Neuronal stem cell (in vitro differentiated cells): ENCODE measurements at regions not wholly inside any gene's neighbourhood (a gene's known extent, or its start where the extent isn't known, plus 50 kb on each side); places are given as distances from the start of the nearest gene placed in this dataset.

ENCODE experiments used
- DNase-seq: peaks from one replicate; pipeline ENCODE4 v3.0.0-alpha.2; 2013; ENCODE audit warnings: low spot score
- H2AFZ ChIP-seq: one replicate; pipeline ENCODE4 v1.6.1; 2013; ENCODE audit warnings: mild to moderate bottlenecking, low read length, inconsistent platforms
- H2AK5ac ChIP-seq: 2 replicates; pipeline ENCODE4 v1.6.1; 2013; ENCODE audit warnings: low read depth, mild to moderate bottlenecking, inconsistent platforms, low read length, moderate library complexity, mixed read lengths
- H2BK120ac ChIP-seq: 2 replicates; pipeline ENCODE4 v1.6.1; 2013; ENCODE audit warnings: low read depth, mild to moderate bottlenecking, inconsistent platforms, low read length, moderate library complexity, mixed read lengths
- H2BK12ac ChIP-seq: one replicate; pipeline ENCODE4 v1.6.1; 2013; ENCODE audit warnings: low read length, inconsistent platforms
- H2BK15ac ChIP-seq: 2 replicates; pipeline ENCODE4 v1.6.1; 2013; ENCODE audit warnings: mild to moderate bottlenecking, low read length, inconsistent platforms, mixed read lengths
- H2BK5ac ChIP-seq: one replicate; pipeline ENCODE4 v1.6.1; 2013; ENCODE audit warnings: inconsistent platforms, mild to moderate bottlenecking, low read length, moderate library complexity
- H3K14ac ChIP-seq: one replicate; pipeline ENCODE4 v1.6.1; 2013; ENCODE audit warnings: low read length, inconsistent platforms
- H3K18ac ChIP-seq: 2 replicates; pipeline ENCODE4 v1.6.1; 2013; ENCODE audit warnings: low read length, inconsistent platforms
- H3K23ac ChIP-seq: 2 replicates; pipeline ENCODE4 v1.6.1; 2013; ENCODE audit warnings: low read depth, mild to moderate bottlenecking, mixed read lengths, low read length, inconsistent platforms; ENCODE audit not compliant: poor library complexity
- H3K27ac ChIP-seq: replicated peaks from 3 replicates; pipeline ENCODE4 v1.5.1; 2013; ENCODE audit warnings: low read length, inconsistent platforms
- H3K27me3 ChIP-seq, 3 experiments: 2 replicates each; pipeline ENCODE4 v1.6.1; 2013; ENCODE audit warnings: low read length in 3 of 3, mild to moderate bottlenecking in 2 of 3, inconsistent platforms in 1 of 3, low read depth in 1 of 3, mixed read lengths in 1 of 3, moderate library complexity in 1 of 3; ENCODE audit not compliant: control insufficient read depth in 3 of 3, insufficient read depth in 3 of 3
- H3K36me3 ChIP-seq, 2 donors: replicated peaks in 1 of 2; 2 replicates each; pipeline ENCODE4 v1.6.1; 2013; ENCODE audit warnings: low read length in 2 of 2; ENCODE audit not compliant: control insufficient read depth in 2 of 2, insufficient read depth in 2 of 2
- H3K4ac ChIP-seq: 2 replicates; pipeline ENCODE4 v1.6.1; 2013; ENCODE audit warnings: inconsistent platforms, mild to moderate bottlenecking, low read length, moderate library complexity
- H3K4me1 ChIP-seq, 2 donors: 1 replicate in 1 of 2; 2 replicates in 1 of 2; pipeline ENCODE4 v1.6.1; 2013; ENCODE audit warnings: low read length in 2 of 2, low read depth in 1 of 2; ENCODE audit not compliant: control insufficient read depth in 2 of 2, insufficient read depth in 1 of 2
- H3K4me2 ChIP-seq: one replicate; pipeline ENCODE4 v1.6.1; 2013; ENCODE audit warnings: mild to moderate bottlenecking, low read length, inconsistent platforms; ENCODE audit not compliant: insufficient read depth, poor library complexity, severe bottlenecking
- H3K4me3 ChIP-seq, 2 donors: 2 replicates each; pipeline ENCODE4 v1.5.1; 2013; ENCODE audit warnings: low read length in 2 of 2, mild to moderate bottlenecking in 2 of 2, inconsistent platforms in 1 of 2, moderate library complexity in 1 of 2
- H3K79me1 ChIP-seq: one replicate; pipeline ENCODE4 v1.6.1; 2013; ENCODE audit warnings: low read depth, mild to moderate bottlenecking, inconsistent platforms, low read length, moderate library complexity
- H3K9ac ChIP-seq: one replicate; pipeline ENCODE4 v1.6.1; 2013; ENCODE audit warnings: mild to moderate bottlenecking, low read depth, low read length, inconsistent platforms; ENCODE audit not compliant: poor library complexity
- H3K9me3 ChIP-seq, 2 donors: replicated peaks in 1 of 2; 2 replicates each; pipeline versions ENCODE3 to v1.6.1; 2013; ENCODE audit warnings: low read length in 2 of 2, mild to moderate bottlenecking in 2 of 2, inconsistent platforms in 1 of 2, low read depth in 1 of 2, mixed read lengths in 1 of 2, moderate library complexity in 1 of 2; ENCODE audit not compliant: control insufficient read depth in 2 of 2, insufficient read depth in 1 of 2
- H4K8ac ChIP-seq: one replicate; pipeline ENCODE4 v1.6.1; 2013; ENCODE audit warnings: low read depth, mild to moderate bottlenecking, inconsistent platforms, low read length, moderate library complexity
- H4K91ac ChIP-seq: one replicate; pipeline ENCODE4 v1.6.1; 2013; ENCODE audit warnings: low read length, low read depth, mild to moderate bottlenecking, inconsistent platforms; ENCODE audit not compliant: poor library complexity
- WGBS, 2 donors: extraction: QIAGEN DNeasy Blood & Tissue Kit; methylation state at CpG; one replicate each; pipeline ENCODE4 v1.1.7; 2013; ENCODE audit warnings: missing lambda C conversion rate in 2 of 2, mixed read lengths in 1 of 2; ENCODE audit not compliant: insufficient read length in 2 of 2, insufficient replicate concordance in 1 of 2; ENCODE audit errors: extremely low coverage in 2 of 2; 5-methylcytosine and 5-hydroxymethylcytosine counted together

DNA sequence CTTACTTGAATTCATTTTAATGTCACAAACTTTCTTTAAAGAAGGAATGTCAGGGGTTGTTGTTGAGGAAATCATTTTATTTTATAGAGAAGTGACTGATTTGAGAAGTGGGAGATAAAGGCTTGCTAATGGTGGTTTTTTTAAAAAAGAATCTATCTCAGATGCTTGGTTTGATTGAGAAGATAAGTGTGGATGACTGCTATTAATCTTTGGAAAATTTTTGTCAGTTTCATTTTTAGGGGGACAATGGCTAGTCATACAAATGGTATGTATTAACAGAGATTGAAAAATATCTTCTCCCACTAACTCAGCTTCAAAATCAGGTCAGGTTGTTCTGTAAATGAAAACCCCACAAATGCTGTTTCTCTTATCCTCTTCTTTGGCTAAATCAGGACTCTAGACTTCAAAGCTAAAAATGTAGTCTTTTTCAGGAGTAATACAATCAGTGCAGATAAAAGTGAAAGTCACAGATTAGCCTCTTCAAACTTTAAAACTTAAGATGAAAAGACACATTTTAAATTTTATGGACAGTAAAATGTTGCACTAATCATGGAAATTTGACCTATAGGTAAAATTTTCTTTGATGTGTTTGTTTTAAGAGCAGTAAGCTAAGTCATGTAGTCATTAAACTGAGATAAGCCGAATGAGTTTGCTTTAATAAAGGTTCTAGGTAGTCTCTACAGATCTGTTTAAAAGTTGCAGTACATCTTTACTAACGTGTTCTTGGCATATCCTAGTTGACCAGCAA lies 674.2 kb upstream of the VRK2 start:
- Histone ChIP-seq H3K27me3 (no peaks in the 10 kb centered on the region), H4K91ac (no peak overlapping the region), H4K8ac (no peak overlapping the region), H3K18ac (no peak overlapping the region), H3K79me1 (no peaks in the 10 kb centered on the region), H3K4ac (no peak overlapping the region), H2BK15ac (no peak overlapping the region), H2AFZ (no peak overlapping the region), H3K36me3 (no peaks in the 10 kb centered on the region), H2BK5ac (no peak overlapping the region), H3K23ac (no peak overlapping the region), H3K4me2 (no peak overlapping the region), H3K9ac (no peak overlapping the region), H2BK12ac (no peak overlapping the region), H3K4me3 (no peak overlapping the region), H3K14ac (no peak overlapping the region), H3K4me1 (no peaks in the 10 kb centered on the region), H2BK120ac (no peak overlapping the region), H3K27ac (no peak overlapping the region), H3K9me3 (no peaks in the 10 kb centered on the region), H2AK5ac (no peak overlapping the region)
- no CpG with 5 or more reads among the region's 2 CpGs for WGBS, 2 donors
- DNase-seq = no peak

DNA sequence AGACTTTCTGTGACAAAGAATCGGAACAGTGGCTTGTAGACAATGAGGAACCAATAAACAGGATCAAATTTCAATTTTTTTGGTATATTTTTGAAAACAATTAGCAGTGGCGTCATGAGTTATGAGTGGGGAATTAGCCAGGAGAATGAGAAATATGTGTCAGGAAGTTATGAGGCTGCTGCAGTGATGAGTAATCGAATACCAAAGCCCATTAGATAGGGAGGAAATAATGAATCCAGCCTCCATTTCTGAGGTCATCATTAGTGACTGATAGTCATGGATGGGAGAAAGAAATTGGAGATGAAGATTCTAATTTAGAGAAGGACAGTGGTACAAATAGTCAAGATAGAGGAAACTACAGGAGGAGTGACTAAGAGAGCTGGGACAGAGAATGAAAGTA lies 673.1 kb upstream of the VRK2 start:
- Histone ChIP-seq H3K23ac (no peak overlapping the region), H2BK15ac (no peak overlapping the region), H3K9ac (no peak overlapping the region), H3K36me3 (no peaks in the 10 kb centered on the region), H4K91ac (no peak overlapping the region), H2BK5ac (no peak overlapping the region), H3K4me1 (no peaks in the 10 kb centered on the region), H3K18ac (no peak overlapping the region), H3K14ac (no peak overlapping the region), H3K79me1 (no peaks in the 10 kb centered on the region), H4K8ac (no peak overlapping the region), H3K9me3 (no peaks in the 10 kb centered on the region), H2BK120ac (no peak overlapping the region), H3K4ac (no peak overlapping the region), H2BK12ac (no peak overlapping the region), H3K27ac (no peak overlapping the region), H3K4me2 (no peak overlapping the region), H3K4me3 (no peak overlapping the region), H2AFZ (no peak overlapping the region), H2AK5ac (no peak overlapping the region), H3K27me3 (no peaks in the 10 kb centered on the region)
- no CpG with 5 or more reads among the region's 3 CpGs for WGBS, 2 donors
- no peak for DNase-seq

DNA sequence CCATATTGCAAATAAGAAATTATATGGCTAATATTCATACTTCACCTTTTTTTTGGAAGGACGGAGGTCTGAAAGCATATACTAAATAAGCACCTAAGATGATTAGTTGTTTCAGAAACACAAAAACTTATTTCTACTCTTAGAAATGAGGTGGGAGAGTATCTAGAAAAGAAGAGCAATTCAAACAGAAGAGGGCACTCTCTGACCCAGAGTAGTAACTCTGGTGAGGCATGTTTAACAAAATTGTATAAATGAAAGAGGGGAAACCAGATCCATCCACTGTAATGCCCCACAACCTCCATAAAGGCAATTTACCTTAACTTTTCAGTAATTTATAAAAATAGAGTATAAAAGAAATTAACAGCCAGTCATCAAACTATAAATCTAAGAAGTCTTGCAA lies 669.6 kb upstream of the VRK2 start:
- no peak overlapping the region for H2BK120ac ChIP-seq
- H2AK5ac ChIP-seq = no peak overlapping the region
- H3K4me3 ChIP-seq = no peak overlapping the region
- no peak overlapping the region for H2AFZ ChIP-seq
- no peak overlapping the region for H3K9ac ChIP-seq
- no peak overlapping the region for H2BK5ac ChIP-seq
- H3K9me3 ChIP-seq = no peaks in the 10 kb centered on the region
- H3K18ac ChIP-seq = no peak overlapping the region
- no CpG with 5 or more reads among the region's 1 CpG for WGBS, 2 donors
- H3K4me1 ChIP-seq = no peaks in the 10 kb centered on the region
- no peak overlapping the region for H3K4me2 ChIP-seq
- H3K79me1 ChIP-seq = no peaks in the 10 kb centered on the region
- H3K4ac ChIP-seq = no peak overlapping the region
- no peak overlapping the region for H4K8ac ChIP-seq
- no peak overlapping the region for H2BK15ac ChIP-seq
- H3K27ac ChIP-seq = no peak overlapping the region
- no peak overlapping the region for H3K23ac ChIP-seq
- DNase-seq = no peak
- H2BK12ac ChIP-seq = no peak overlapping the region
- H4K91ac ChIP-seq = no peak overlapping the region
- H3K36me3 ChIP-seq = no peaks in the 10 kb centered on the region
- H3K27me3 ChIP-seq = no peaks in the 10 kb centered on the region
- no peak overlapping the region for H3K14ac ChIP-seq

GRCh38 chr2:57386305-57386704 lies 660.3 kb upstream of the VRK2 start:
- no peak overlapping the region for H2AFZ ChIP-seq
- H3K9me3 ChIP-seq = no peaks in the 10 kb centered on the region
- H3K4ac ChIP-seq = no peak overlapping the region
- no peak overlapping the region for H3K4me3 ChIP-seq
- no peak overlapping the region for H3K4me2 ChIP-seq
- H4K91ac ChIP-seq = no peak overlapping the region
- H3K14ac ChIP-seq = no peak overlapping the region
- H2BK15ac ChIP-seq = no peak overlapping the region
- no peak overlapping the region for H4K8ac ChIP-seq
- H3K36me3 ChIP-seq = no peaks in the 10 kb centered on the region
- H2BK5ac ChIP-seq = no peak overlapping the region
- H3K4me1 ChIP-seq = no peaks in the 10 kb centered on the region
- no peak overlapping the region for H3K9ac ChIP-seq
- no peak overlapping the region for H3K18ac ChIP-seq
- no peak overlapping the region for H3K23ac ChIP-seq
- H2BK120ac ChIP-seq = no peak overlapping the region
- no peak overlapping the region for H3K27ac ChIP-seq
- no peak overlapping the region for H2AK5ac ChIP-seq
- H2BK12ac ChIP-seq = no peak overlapping the region
- no peak for DNase-seq
- no peaks in the 10 kb centered on the region for H3K79me1 ChIP-seq
- H3K27me3 ChIP-seq = no peaks in the 10 kb centered on the region
